ENCODE measurements at regions not wholly inside any gene's neighbourhood (a gene's known extent, or its start where the extent isn't known, plus 50 kb on each side); places are given as distances from the start of the nearest gene placed in this dataset.
A peak's percentile ranks its signal among the peaks of the same experiment; 100 is the strongest.

GRCh38 chr19:30215248-30215647 lies 156.9 kb upstream of the ZNF536 start:
- Histone ChIP-seq H3K27ac (no peak overlapping the region), H3K9me3 (no peaks in the 10 kb centered on the region), H3K36me3 (no peaks in the 10 kb centered on the region), H3K27me3 (ENCODE audit: low read depth) (peaks cover 7% of the 10 kb centered on the region), H3K4me3 (no peak overlapping the region), H3K4me1 (no peaks in the 10 kb centered on the region)
- no peak for TF ChIP-seq CTCF (IDR thresholded peaks at IDR 0.05)
- ATAC-seq (no peak), DNase-seq (no peak)
- intact Hi-C loops (cut with DNase I) = no loop called here

- DNase-seq (no peak), ATAC-seq (no peak)
- no peaks in the 10 kb centered on the region for H3K9me3 ChIP-seq
- H3K4me1 ChIP-seq = no peaks in the 10 kb centered on the region
- intact Hi-C loops (cut with DNase I) = no loop called here
- TF ChIP-seq CTCF (IDR thresholded peaks at IDR 0.05) = no peak
- H3K4me3 ChIP-seq = no peak overlapping the region
- H3K27ac ChIP-seq = no peak overlapping the region
- H3K27me3 ChIP-seq (ENCODE audit: low read depth) = peaks cover 16% of the 10 kb centered on the region
- no peaks in the 10 kb centered on the region for H3K36me3 ChIP-seq
These were observed 155.7 kb upstream of the ZNF536 start for GRCh38 chr19:30216453-30216852.

GRCh38 chr19:30217461-30217860 lies 154.7 kb upstream of the ZNF536 start:
- peaks cover 26% of the 10 kb centered on the region for H3K27me3 ChIP-seq (ENCODE audit: low read depth)
- ATAC-seq (no peak), DNase-seq (no peak)
- H3K4me1 ChIP-seq = no peaks in the 10 kb centered on the region
- no peak overlapping the region for H3K4me3 ChIP-seq
- H3K36me3 ChIP-seq = no peaks in the 10 kb centered on the region
- no peak for TF ChIP-seq CTCF (IDR thresholded peaks at IDR 0.05)
- no peaks in the 10 kb centered on the region for H3K9me3 ChIP-seq
- no peak overlapping the region for H3K27ac ChIP-seq
- intact Hi-C loops (cut with DNase I) = no loop called here

- peaks cover 46% of the 10 kb centered on the region for H3K27me3 ChIP-seq (ENCODE audit: low read depth)
- no peaks in the 10 kb centered on the region for H3K4me1 ChIP-seq
- no peak overlapping the region for H3K4me3 ChIP-seq
- intact Hi-C loops (cut with DNase I) = no loop called here
- DNase-seq (no peak), ATAC-seq (no peak)
- no peak for TF ChIP-seq CTCF (IDR thresholded peaks at IDR 0.05)
- no peak overlapping the region for H3K27ac ChIP-seq
- no peaks in the 10 kb centered on the region for H3K36me3 ChIP-seq
- H3K9me3 ChIP-seq = no peaks in the 10 kb centered on the region
These were observed 152.5 kb upstream of the ZNF536 start for GRCh38 chr19:30219702-30220101.

GRCh38 chr19:30221176-30221575 lies 151.0 kb upstream of the ZNF536 start:
- H3K9me3 ChIP-seq = no peaks in the 10 kb centered on the region
- TF ChIP-seq CTCF (IDR thresholded peaks at IDR 0.05) = no peak
- ATAC-seq (no peak), DNase-seq (no peak)
- intact Hi-C loops (cut with DNase I) = no loop called here
- H3K36me3 ChIP-seq = no peaks in the 10 kb centered on the region
- no peak overlapping the region for H3K4me3 ChIP-seq
- H3K27ac ChIP-seq = no peak overlapping the region
- peaks cover 10% of the 10 kb centered on the region for H3K4me1 ChIP-seq
- H3K27me3 ChIP-seq (ENCODE audit: low read depth) = peaks cover 61% of the 10 kb centered on the region

GRCh38 chr19:30222428-30222873 lies 149.7 kb upstream of the ZNF536 start:
- TF ChIP-seq CTCF (IDR thresholded peaks at IDR 0.05) = peak; percentile 59
- H3K4me3 ChIP-seq = no peak overlapping the region
- H3K9me3 ChIP-seq = no peaks in the 10 kb centered on the region
- no peaks in the 10 kb centered on the region for H3K36me3 ChIP-seq
- H3K27me3 ChIP-seq (ENCODE audit: low read depth) = peaks cover 73% of the 10 kb centered on the region
- intact Hi-C loops (cut with DNase I) = no loop called here
- peaks cover 19% of the 10 kb centered on the region for H3K4me1 ChIP-seq
- DNase-seq (no peak), ATAC-seq (peak in 1 of 2 donors; percentile 41)
- H3K27ac ChIP-seq = no peak overlapping the region

All from lower lobe of right lung (tissue), 2 donors.